ENCODE measurements at regions not wholly inside any gene's neighbourhood (a gene's known extent, or its start where the extent isn't known, plus 50 kb on each side); places are given as distances from the start of the nearest gene placed in this dataset.

DNA sequence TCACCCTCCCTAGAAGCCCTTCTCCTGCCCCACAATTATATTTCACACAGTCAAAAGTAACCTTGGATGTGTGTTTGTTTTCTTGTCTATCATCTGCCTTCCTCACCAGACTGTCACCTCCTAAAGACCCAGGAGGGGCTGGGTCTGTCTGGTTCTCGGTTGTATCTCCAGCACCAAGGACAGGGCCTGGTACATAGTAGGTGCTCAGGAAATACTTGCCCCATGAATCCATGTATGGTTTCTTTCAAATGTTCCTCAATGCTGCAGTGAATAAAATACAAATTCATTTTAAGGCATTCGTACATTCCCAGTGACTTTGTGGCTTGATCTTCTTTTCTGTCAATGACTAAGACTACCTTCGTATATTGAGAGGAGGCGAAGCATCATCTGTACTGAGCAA lies 122.9 kb upstream of the ZNF716 start:
- DNase-seq (no peak), ATAC-seq (no peak)
- Histone ChIP-seq H3K36me3 (ENCODE audit: low read depth) (no peaks in the 10 kb centered on the region), H3K4me3 (no peak overlapping the region), H3K4me1 (ENCODE audit: low read depth) (no peaks in the 10 kb centered on the region), H3K9me3 (peaks cover 81% of the 10 kb centered on the region)
- TF ChIP-seq, protein P1, sequence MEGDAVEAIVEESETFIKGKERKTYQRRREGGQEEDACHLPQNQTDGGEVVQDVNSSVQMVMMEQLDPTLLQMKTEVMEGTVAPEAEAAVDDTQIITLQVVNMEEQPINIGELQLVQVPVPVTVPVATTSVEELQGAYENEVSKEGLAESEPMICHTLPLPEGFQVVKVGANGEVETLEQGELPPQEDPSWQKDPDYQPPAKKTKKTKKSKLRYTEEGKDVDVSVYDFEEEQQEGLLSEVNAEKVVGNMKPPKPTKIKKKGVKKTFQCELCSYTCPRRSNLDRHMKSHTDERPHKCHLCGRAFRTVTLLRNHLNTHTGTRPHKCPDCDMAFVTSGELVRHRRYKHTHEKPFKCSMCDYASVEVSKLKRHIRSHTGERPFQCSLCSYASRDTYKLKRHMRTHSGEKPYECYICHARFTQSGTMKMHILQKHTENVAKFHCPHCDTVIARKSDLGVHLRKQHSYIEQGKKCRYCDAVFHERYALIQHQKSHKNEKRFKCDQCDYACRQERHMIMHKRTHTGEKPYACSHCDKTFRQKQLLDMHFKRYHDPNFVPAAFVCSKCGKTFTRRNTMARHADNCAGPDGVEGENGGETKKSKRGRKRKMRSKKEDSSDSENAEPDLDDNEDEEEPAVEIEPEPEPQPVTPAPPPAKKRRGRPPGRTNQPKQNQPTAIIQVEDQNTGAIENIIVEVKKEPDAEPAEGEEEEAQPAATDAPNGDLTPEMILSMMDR (IDR thresholded peaks at IDR 0.05), result no peak
- intact Hi-C loops (cut with DNase I, micrococcal nuclease), result no loop called here

GRCh38 chr7:57328457-57328856 lies 121.5 kb upstream of the ZNF716 start:
- Histone ChIP-seq H3K4me1 (ENCODE audit: low read depth) (no peaks in the 10 kb centered on the region), H3K36me3 (ENCODE audit: low read depth) (no peaks in the 10 kb centered on the region), H3K4me3 (no peak overlapping the region), H3K9me3 (peaks cover 84% of the 10 kb centered on the region)
- TF ChIP-seq, protein P1 (IDR thresholded peaks at IDR 0.05), result no peak
- no peak for DNase-seq
- intact Hi-C loops (cut with DNase I, micrococcal nuclease), result no loop called here
- no peak for ATAC-seq

DNA sequence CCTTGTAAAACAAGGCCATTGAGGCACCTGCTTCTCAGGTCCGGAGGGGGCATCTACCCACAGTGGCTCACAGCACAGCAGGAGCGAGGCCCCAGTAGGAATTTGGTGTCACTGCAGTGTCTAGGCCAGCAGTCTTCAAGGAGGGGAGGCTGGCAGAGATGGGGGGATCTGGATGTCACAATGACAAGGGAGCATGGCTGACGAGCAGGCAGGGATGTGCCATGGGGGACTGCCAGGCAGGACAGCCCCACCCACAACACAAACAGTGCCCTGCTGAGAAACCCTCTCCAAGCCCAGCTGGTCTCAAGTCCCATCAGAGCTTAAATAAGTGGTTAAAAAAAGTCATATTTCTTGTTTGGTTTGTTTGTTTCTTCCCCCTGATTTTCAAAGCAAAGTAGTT lies 121.0 kb upstream of the ZNF716 start:
- DNase-seq, result no peak

DNA sequence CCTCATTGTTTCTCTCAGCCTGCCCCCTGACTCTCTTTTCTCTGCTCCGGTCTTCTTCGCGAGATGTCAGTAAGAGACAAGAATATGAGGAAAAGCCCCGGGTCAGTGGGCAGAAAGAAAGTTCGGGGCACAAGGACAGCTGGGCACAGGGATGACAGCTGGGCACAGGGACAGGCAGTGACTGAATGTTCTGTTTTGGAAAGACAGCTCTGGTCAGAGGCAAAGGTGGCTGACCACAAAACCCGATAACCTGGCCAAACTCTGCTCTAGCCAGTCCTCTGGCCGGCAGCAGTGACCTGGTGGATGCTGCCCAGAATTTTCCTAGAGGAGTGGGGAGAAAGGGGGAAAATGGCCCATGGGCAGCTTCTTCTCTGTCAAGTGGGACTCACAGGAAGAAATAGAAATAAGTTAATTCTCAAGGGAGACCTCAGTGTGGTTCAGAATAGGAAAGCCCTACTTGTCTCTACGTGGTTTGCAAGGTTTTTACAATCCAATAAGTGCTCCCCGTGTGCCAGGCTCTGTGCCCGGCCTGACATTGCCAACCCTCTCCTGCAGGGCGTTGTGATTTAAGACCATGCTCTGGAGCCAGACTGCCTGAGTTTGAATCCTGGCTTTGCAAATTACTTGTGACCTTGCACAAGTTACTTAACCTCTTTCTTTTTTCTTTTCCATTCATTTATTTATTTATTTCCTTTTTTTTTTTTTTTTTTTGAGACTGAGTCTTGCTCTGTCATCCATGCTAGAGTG lies 110.6 kb upstream of the ZNF716 start:
- Histone ChIP-seq H3K4me1 (ENCODE audit: low read depth) (no peaks in the 10 kb centered on the region), H3K4me3 (no peak overlapping the region), H3K36me3 (ENCODE audit: low read depth) (no peaks in the 10 kb centered on the region), H3K9me3 (peaks cover 54% of the 10 kb centered on the region)
- intact Hi-C loops (cut with DNase I, micrococcal nuclease), result no loop called here
- no peak for ATAC-seq
- TF ChIP-seq, protein P1 (IDR thresholded peaks at IDR 0.05), result no peak
- DNase-seq, result no peak

More for the DNA sequence above, 121.0 kb upstream of the ZNF716 start:
- Histone ChIP-seq H3K4me1 (ENCODE audit: low read depth) (no peaks in the 10 kb centered on the region), H3K36me3 (ENCODE audit: low read depth) (no peaks in the 10 kb centered on the region), H3K9me3 (peaks cover 84% of the 10 kb centered on the region), H3K4me3 (no peak overlapping the region)
- TF ChIP-seq, protein P1 (IDR thresholded peaks at IDR 0.05), result no peak
- ATAC-seq, result no peak
- intact Hi-C loops (cut with DNase I, micrococcal nuclease), result no loop called here

GRCh38 chr7:57342954-57343353 lies 107.0 kb upstream of the ZNF716 start:
- Histone ChIP-seq H3K9me3 (peaks cover 74% of the 10 kb centered on the region), H3K4me3 (no peak overlapping the region), H3K36me3 (ENCODE audit: low read depth) (no peaks in the 10 kb centered on the region), H3K4me1 (ENCODE audit: low read depth) (no peaks in the 10 kb centered on the region)
- ATAC-seq, result no peak
- TF ChIP-seq, protein P1 (IDR thresholded peaks at IDR 0.05), result no peak
- intact Hi-C loops (cut with DNase I, micrococcal nuclease), result no loop called here
- no peak for DNase-seq

All from mucosa of descending colon (tissue), 3 donors.